Small intestine (tissue), 7 donors: ENCODE measurements at regions not wholly inside any gene's neighbourhood (a gene's known extent, or its start where the extent isn't known, plus 50 kb on each side); places are given as distances from the start of the nearest gene placed in this dataset.

Source experiments
- DNase-seq, 2 donors: peaks; one replicate each; pipeline versions ENCODE4 v3.0.0 to v3.0.0-alpha.2; 2013
- FAIRE-seq: peaks from 2 replicates; lab custom pipeline; 2012; peaks lifted over from hg19 to GRCh38; lab: Jason Lieb, UNC
- H3K27ac ChIP-seq, 3 donors: one replicate each; pipeline ENCODE4 v1.5.1; 2013; ENCODE audit warnings: low read length in 2 of 3, mild to moderate bottlenecking in 2 of 3, control low read depth in 1 of 3, inconsistent platforms in 1 of 3, low read depth in 1 of 3, moderate library complexity in 1 of 3
- H3K27me3 ChIP-seq, 3 donors: one replicate each; pipeline ENCODE4 v1.6.1; 2013; ENCODE audit warnings: low read length in 3 of 3, inconsistent platforms in 1 of 3; ENCODE audit not compliant: control insufficient read depth in 3 of 3, insufficient read depth in 3 of 3
- H3K36me3 ChIP-seq, 3 donors: one replicate each; pipeline ENCODE4 v1.6.1; 2013; ENCODE audit warnings: low read length in 3 of 3, inconsistent platforms in 1 of 3, low read depth in 1 of 3, mild to moderate bottlenecking in 1 of 3, moderate library complexity in 1 of 3; ENCODE audit not compliant: control insufficient read depth in 3 of 3, insufficient read depth in 2 of 3
- H3K4me1 ChIP-seq, 3 donors: one replicate each; pipeline ENCODE4 v1.6.1; 2013; ENCODE audit warnings: low read length in 2 of 3, inconsistent platforms in 1 of 3, low read depth in 1 of 3, mild to moderate bottlenecking in 1 of 3, moderate library complexity in 1 of 3; ENCODE audit not compliant: control insufficient read depth in 3 of 3, insufficient read depth in 2 of 3
- H3K4me3 ChIP-seq, 3 donors: one replicate each; pipeline ENCODE4 v1.5.1; 2013; ENCODE audit warnings: low read length in 3 of 3, control low read depth in 1 of 3, inconsistent platforms in 1 of 3, low read depth in 1 of 3, mild to moderate bottlenecking in 1 of 3, moderate library complexity in 1 of 3
- H3K9me3 ChIP-seq, 2 donors: one replicate each; pipeline ENCODE4 v1.6.1; 2013; ENCODE audit warnings: low read depth in 1 of 2, low read length in 1 of 2; ENCODE audit not compliant: control insufficient read depth in 2 of 2, insufficient read depth in 1 of 2
- WGBS, 3 donors: extraction: QIAGEN DNeasy Blood & Tissue Kit; methylation state at CpG; one replicate each; pipeline ENCODE4 v1.1.7; 2013; 5-methylcytosine and 5-hydroxymethylcytosine counted together
- donor health status: healthy with polysubstance abuse.
- donor health status: control.
- donor health status: control.
- donor health status: Bipolar disorder and iron deficiency.
- donor health status: healthy.

DNA sequence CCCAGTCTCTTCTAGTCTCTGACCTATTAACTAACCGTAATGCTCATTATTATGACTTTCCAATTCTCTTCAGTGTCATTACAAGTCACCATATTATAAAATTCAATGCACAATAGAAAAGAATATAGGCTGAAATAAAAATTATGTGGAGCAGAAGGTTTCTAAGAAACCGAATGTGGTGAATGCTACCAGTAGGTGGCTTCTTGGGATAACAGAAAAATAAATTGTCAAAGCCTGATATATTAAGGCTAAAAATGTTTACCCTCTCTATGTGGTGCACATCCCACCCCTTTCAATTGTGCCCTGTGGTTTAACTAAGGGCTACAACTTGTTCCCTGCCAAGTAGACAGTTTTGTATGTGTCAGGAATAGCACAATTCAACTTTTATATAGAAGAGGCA is 624.6 kb upstream of the TECRL start:
- no peaks in the 10 kb centered on the region for H3K9me3 ChIP-seq
- no peaks in the 10 kb centered on the region for H3K4me1 ChIP-seq
- WGBS, 3 donors = 52 to 65% (median 59%) methylated on average over 2 of the region's 2 CpGs
- H3K27ac ChIP-seq = no peak overlapping the region
- no peaks in the 10 kb centered on the region for H3K27me3 ChIP-seq
- no peak for DNase-seq
- FAIRE-seq = no peak
- no peaks in the 10 kb centered on the region for H3K36me3 ChIP-seq
- no peak overlapping the region for H3K4me3 ChIP-seq

DNA sequence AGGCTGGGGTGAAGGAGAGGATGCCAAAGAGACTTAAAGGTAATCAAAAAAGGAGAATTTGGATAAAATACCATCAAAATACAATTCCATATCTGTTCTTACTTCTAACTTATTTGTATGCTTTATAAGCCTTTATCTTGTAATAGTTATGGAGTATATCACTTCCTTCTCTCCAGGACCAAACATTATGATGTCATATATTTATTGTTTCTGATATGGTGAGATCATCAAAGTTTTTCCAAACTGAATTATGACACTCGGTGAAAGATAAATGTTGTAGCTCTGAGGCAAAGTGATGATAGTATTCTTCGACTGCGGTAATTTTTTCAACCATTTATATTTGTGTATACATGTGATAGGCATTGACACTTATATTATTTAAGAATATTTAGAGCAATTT is 619.3 kb upstream of the TECRL start:
- Histone ChIP-seq H3K27ac (no peak overlapping the region), H3K27me3 (no peaks in the 10 kb centered on the region), H3K4me1 (no peaks in the 10 kb centered on the region), H3K9me3 (no peaks in the 10 kb centered on the region), H3K4me3 (no peak overlapping the region), H3K36me3 (no peaks in the 10 kb centered on the region)
- DNase-seq (no peak), FAIRE-seq (no peak)
- 87 to 95% (median 89%) methylated on average over 3 of the region's 3 CpGs for WGBS, 3 donors

DNA sequence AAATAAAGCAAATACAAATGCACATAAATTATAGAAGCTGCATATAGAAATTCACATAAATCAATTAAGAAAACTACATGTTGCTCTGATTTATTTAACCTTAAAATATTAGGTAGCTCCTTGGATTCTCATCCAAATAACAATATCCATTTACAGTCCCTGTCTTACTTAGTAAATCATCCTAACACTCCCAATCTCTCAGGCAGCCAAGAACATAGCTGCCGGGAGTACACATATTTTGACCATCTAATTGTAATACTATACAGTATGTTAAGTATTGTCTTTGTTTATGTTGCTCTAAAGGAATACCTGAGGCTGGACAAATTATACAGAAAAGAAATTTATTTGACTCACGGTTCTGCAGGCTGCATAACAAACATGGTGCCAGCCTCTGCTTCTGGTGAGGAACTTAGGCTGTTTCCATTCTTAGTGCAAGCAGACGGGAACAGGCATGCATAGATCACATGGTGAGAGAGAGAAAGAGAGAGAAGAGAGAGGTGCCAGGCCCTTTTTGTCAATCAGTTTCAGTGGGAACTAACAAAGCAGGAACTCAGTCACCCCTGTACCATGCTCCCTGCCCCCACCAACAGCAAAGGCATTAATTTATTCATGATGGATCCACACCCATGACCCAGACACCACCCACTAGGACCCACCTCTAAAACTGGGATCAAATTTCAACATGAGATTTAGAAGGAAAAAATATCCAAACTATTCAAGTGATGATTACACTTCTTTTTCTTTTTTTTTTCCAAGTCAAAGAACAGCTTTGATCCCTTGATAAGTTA is 614.8 kb upstream of the TECRL start:
- H3K9me3 ChIP-seq = no peaks in the 10 kb centered on the region
- WGBS, 3 donors = 63% methylated on average over 3 of the region's 3 CpGs
- FAIRE-seq (no peak), DNase-seq (no peak)
- H3K36me3 ChIP-seq = no peaks in the 10 kb centered on the region
- H3K27ac ChIP-seq = no peak overlapping the region
- H3K4me3 ChIP-seq = no peak overlapping the region
- H3K4me1 ChIP-seq = no peaks in the 10 kb centered on the region
- H3K27me3 ChIP-seq = no peaks in the 10 kb centered on the region

DNA sequence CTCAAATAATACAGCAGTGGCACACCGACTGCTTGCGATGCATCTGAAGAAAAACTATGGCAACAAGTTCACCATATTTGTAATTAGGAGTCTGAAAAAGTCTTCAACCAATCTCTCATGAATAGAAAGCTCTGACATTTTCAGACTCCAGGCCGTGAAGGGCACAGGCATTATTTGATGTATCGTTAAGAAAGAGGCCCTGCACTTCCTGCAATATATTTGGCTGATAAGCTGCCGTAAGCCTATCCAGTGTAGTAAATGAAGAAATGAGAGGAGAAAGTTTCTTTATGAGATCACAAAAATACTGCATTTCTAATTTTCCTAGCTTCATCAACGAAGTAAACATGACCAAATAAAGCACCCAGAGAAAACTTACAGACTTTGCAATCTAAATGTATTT is 613.8 kb upstream of the TECRL start:
- Histone ChIP-seq H3K4me1 (no peaks in the 10 kb centered on the region), H3K36me3 (no peaks in the 10 kb centered on the region), H3K4me3 (no peak overlapping the region), H3K9me3 (no peaks in the 10 kb centered on the region), H3K27ac (no peak overlapping the region), H3K27me3 (no peaks in the 10 kb centered on the region)
- DNase-seq (no peak), FAIRE-seq (no peak)
- WGBS, 3 donors = 37 to 40% (median 39%) methylated on average over 6 of the region's 6 CpGs

DNA sequence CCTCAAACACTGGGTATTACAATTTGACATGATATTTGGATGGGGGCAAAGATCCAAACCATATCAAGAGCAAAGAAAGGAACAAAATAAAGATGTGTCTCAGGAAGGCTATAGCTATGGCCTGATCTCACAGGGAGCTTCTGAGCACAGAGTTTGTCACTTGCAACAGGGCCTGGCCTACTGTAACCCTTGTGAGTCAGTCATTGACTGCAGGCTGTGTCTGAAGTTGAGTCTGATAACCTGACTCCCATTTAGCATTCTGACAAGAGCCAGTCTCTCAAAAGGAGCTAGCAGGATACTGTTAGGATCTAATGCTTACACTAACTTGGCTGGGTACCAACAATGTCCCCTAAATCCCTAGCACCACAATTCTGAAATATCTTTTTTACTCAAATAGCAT is 612.5 kb upstream of the TECRL start:
- no peak overlapping the region for H3K4me3 ChIP-seq
- no peaks in the 10 kb centered on the region for H3K36me3 ChIP-seq
- H3K4me1 ChIP-seq = no peaks in the 10 kb centered on the region
- H3K27ac ChIP-seq = no peak overlapping the region
- FAIRE-seq (no peak), DNase-seq (peak in 1 of 2 donors; percentile 18)
- no peaks in the 10 kb centered on the region for H3K27me3 ChIP-seq
- H3K9me3 ChIP-seq = no peaks in the 10 kb centered on the region

DNA sequence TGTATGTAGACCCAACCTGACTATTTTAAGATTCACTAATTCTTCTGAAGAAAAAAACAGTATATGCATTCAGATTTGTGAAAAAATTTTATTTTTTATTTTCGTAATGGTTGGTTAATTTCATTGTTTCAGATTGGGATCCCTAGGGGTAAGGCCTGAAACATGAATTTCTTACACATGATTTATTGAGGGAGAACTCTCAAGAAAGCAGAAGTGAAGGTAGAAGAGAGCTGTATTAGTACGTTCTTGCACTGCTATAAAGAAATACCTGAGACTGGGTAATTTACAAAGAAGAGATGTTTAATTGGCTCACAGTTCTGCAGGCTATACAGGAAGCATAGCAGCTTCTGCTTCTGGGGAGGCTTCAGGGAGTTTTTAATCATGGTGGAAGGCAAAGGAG is 611.9 kb upstream of the TECRL start:
- Histone ChIP-seq H3K4me1 (no peaks in the 10 kb centered on the region), H3K9me3 (no peaks in the 10 kb centered on the region), H3K27me3 (no peaks in the 10 kb centered on the region), H3K27ac (no peak overlapping the region), H3K4me3 (no peak overlapping the region), H3K36me3 (no peaks in the 10 kb centered on the region)
- no peak for FAIRE-seq
- DNase-seq = no peak
- 57 to 76% (median 63%) methylated on average over 2 of the region's 2 CpGs for WGBS, 3 donors

DNA sequence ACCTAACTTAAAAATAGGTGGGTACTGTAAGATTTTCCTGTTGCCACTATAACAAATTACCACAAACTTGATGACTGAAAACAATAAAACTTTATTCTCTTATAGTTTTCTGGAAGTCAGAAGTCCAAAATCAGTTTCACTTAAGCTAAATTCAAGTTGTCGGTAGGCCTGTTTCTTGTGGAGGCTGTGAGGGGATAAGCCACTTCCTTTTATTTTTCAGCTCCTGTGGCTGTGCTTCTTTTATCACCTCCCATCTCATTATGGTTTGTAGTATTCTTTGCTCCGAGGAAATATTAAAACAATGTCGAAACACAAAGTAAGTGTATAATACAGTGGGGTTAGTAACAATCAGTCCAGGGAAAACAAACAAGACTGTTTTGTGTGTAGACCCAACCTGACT is 610.5 kb upstream of the TECRL start:
- Histone ChIP-seq H3K4me3 (no peak overlapping the region), H3K27me3 (no peaks in the 10 kb centered on the region), H3K9me3 (no peaks in the 10 kb centered on the region), H3K27ac (no peak overlapping the region), H3K36me3 (no peaks in the 10 kb centered on the region), H3K4me1 (no peaks in the 10 kb centered on the region)
- WGBS, 3 donors = 50 to 53% (median 51%) methylated on average over 3 of the region's 3 CpGs
- FAIRE-seq = no peak
- DNase-seq = no peak

DNA sequence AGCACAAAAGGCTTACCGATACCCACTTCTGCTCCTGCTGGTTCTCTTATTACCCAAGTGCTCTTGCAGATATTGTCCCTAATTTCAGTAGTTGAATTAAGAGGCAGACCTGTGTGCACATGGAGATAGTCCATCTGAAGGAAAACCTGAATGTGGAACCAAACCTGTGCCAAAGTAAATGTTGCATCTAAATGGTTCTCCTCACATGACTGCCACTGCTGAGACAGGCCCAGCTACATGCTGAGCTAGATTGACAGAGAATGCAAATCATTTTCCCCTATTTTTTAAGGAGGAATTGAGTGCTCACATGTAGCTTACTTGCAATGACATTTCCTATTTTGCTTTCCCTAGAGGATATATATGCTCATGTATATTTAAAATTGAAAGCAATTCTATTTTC is 609.1 kb upstream of the TECRL start:
- no peaks in the 10 kb centered on the region for H3K4me1 ChIP-seq
- 89 to 100% (median 96%) methylated on average over 1 of the region's 1 CpG for WGBS, 3 donors
- FAIRE-seq (no peak), DNase-seq (no peak)
- H3K9me3 ChIP-seq = no peaks in the 10 kb centered on the region
- H3K27ac ChIP-seq = no peak overlapping the region
- no peaks in the 10 kb centered on the region for H3K27me3 ChIP-seq
- no peaks in the 10 kb centered on the region for H3K36me3 ChIP-seq
- no peak overlapping the region for H3K4me3 ChIP-seq

DNA sequence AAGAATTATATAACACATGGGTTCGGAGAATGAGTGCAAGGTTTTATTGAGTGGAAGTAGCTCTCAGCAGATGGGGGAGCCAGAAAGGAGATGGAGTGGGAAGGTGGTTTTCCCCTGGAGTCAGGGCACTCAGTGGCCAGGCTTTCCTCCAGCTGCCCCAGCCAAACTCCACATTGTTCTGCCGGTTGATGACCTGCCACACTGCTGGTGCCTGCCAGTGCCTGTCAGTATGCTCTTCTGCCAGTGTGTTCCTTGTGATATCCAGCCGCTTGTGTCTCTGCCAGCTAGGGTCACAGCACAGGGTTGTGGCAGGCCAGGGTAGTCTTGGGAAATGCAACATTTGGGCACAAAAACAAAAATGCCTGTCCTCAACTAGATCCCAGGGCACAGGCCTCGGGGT is 604.8 kb upstream of the TECRL start:
- DNase-seq (no peak), FAIRE-seq (no peak)
- Histone ChIP-seq H3K9me3 (no peaks in the 10 kb centered on the region), H3K4me3 (no peak overlapping the region), H3K36me3 (no peaks in the 10 kb centered on the region), H3K4me1 (no peaks in the 10 kb centered on the region), H3K27ac (no peak overlapping the region), H3K27me3 (no peaks in the 10 kb centered on the region)
- 67 to 78% (median 71%) methylated on average over 4 of the region's 4 CpGs for WGBS, 3 donors
